Stimulated activated naive B cell treated with anti-CD40 and anti-IgM and Interleukin-4, amounts not matched to agents 10 μg/mL and 1 μg/mL and 100 μg/mL, for 72 hours (primary cell): ENCODE measurements at regions not wholly inside any gene's neighbourhood (a gene's known extent, or its start where the extent isn't known, plus 50 kb on each side); places are given as distances from the start of the nearest gene placed in this dataset.
"Not testable (repeated sequence)": the region's sequence is repeated elsewhere in the genome, so short reads cannot be mapped to it uniquely, and the experiment has no call there.

Experiments used
- ATAC-seq, 2 donors: fragments of 150-1000 bp; cut with Tn5 transposase; replicated peaks; 2 replicates each; pipeline ENCODE4 v1.10.0; 2021; ENCODE audit warnings: moderate library complexity in 1 of 2
- DNase-seq: peaks from one replicate; pipeline ENCODE4 v3.0.0; 2021
- H3K27ac Mint-ChIP-seq: one replicate; pipeline ENCODE4 v1.8.0; 2022; ENCODE audit warnings: mild to moderate bottlenecking, mixed read lengths
- H3K27me3 Mint-ChIP-seq, 2 donors: one replicate each; pipeline ENCODE4 v1.8.0; 2022; ENCODE audit warnings: mixed read lengths in 2 of 2
- H3K36me3 Mint-ChIP-seq, 2 donors: one replicate each; pipeline ENCODE4 v1.8.0; 2022; ENCODE audit warnings: mixed read lengths in 2 of 2, mild to moderate bottlenecking in 1 of 2
- H3K4me1 Mint-ChIP-seq, 2 donors: one replicate each; pipeline ENCODE4 v1.8.0; 2022; ENCODE audit warnings: mixed read lengths in 2 of 2, mild to moderate bottlenecking in 1 of 2
- H3K4me3 Mint-ChIP-seq, 2 donors: one replicate each; pipeline ENCODE4 v1.8.0; 2022; ENCODE audit warnings: mild to moderate bottlenecking in 2 of 2, mixed read lengths in 2 of 2, moderate library complexity in 1 of 2
- H3K9me3 Mint-ChIP-seq, 2 donors: one replicate each; pipeline ENCODE4 v1.8.0; 2022; ENCODE audit warnings: mixed read lengths in 2 of 2, mild to moderate bottlenecking in 1 of 2

DNA sequence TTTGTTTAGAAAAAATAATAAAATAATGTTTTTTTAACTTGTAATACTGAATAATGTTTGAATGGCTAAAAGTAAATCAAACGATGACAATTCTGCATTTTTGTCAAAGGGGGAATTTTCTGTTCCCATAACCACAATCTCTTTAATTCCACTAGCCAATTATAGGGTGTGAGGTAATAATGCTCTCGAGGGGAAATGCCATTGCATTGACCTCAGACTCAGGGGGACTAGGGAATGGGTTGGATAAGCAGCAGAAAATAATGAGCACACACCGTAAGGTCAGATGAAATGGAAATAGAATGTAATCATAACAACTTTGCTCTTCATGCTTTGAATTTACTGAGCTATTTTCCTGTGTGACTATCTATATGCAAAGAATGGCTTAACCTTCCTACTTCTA lies 584.7 kb downstream of the RFPL4B start:
- Mint-ChIP-seq H3K4me1 (no peaks in the 10 kb centered on the region), H3K36me3 (no peaks in the 10 kb centered on the region), H3K4me3 (no peak overlapping the region), H3K27ac (no peak overlapping the region), H3K27me3 (no peaks in the 10 kb centered on the region), H3K9me3 (no peaks in the 10 kb centered on the region)
- DNase-seq (no peak), ATAC-seq (no peak)

DNA sequence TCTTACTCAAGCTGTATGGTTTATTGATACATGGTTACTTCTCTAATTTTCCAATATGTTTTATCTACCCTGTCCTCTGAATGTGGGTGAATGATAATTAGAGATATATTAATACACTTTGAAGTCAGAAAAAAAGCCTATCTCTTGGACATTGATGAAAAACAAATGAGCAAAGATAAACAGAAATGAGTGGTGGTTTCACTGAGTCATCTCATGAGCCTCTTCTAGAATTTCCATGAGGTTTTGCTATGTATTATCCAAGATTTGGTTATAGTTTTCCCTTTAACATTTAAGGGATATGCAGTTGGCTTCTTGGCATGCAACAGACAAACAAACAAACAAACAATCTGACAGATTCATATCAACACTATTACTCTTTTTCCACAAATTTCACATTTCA lies 586.8 kb downstream of the RFPL4B start:
- Mint-ChIP-seq H3K27ac (no peak overlapping the region), H3K27me3 (no peaks in the 10 kb centered on the region), H3K36me3 (no peaks in the 10 kb centered on the region), H3K4me1 (no peaks in the 10 kb centered on the region), H3K4me3 (no peak overlapping the region), H3K9me3 (no peaks in the 10 kb centered on the region)
- no peak for ATAC-seq
- DNase-seq: no peak

GRCh38 chr6:112934433-112935327 lies 587.5 kb downstream of the RFPL4B start:
- Mint-ChIP-seq H3K27me3 (no peaks in the 10 kb centered on the region), H3K36me3 (no peaks in the 10 kb centered on the region), H3K27ac (no peak overlapping the region), H3K4me3 (no peak overlapping the region), H3K9me3 (no peaks in the 10 kb centered on the region), H3K4me1 (no peaks in the 10 kb centered on the region)
- DNase-seq (no peak), ATAC-seq (no peak)

DNA sequence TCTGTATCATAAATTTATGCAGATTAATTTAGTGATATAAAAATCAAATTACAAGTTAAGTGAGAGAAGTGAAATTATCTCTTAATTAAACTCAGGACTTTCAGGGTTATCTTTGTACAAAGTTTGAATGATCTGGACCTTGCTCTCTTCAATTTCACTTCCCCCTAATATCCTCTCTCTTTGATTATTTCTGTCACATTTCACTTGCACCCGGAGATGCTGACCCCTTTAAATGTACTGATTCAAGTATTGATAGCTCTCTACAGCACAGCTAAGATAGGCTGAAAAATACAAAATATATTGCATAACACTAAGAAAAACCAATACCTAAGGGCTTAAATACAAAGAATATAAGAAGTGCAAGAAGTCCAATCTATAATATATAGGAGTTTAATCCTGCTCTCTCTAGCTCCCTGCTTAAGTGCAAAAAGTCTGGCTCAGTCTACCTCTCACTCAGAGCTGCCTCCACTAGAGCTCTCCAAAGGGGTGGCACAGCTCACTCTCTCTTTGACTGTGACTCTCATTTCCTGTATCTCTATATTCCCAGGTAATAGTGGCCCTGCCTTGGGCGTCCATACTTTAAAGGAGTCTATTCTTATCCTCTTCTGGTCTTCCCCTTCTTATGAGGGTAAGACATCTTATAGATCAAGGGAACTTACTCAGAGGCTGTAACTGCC lies 588.4 kb downstream of the RFPL4B start:
- no peak overlapping the region for H3K4me3 Mint-ChIP-seq
- H3K4me1 Mint-ChIP-seq: no peaks in the 10 kb centered on the region
- ATAC-seq (peak; percentile 38 to 57), DNase-seq (no peak)
- no peaks in the 10 kb centered on the region for H3K27me3 Mint-ChIP-seq
- no peaks in the 10 kb centered on the region for H3K9me3 Mint-ChIP-seq
- no peaks in the 10 kb centered on the region for H3K36me3 Mint-ChIP-seq
- H3K27ac Mint-ChIP-seq: no peak overlapping the region

- DNase-seq (no peak), ATAC-seq (no peak)
- H3K9me3 Mint-ChIP-seq: no peaks in the 10 kb centered on the region
- no peaks in the 10 kb centered on the region for H3K36me3 Mint-ChIP-seq
- H3K4me1 Mint-ChIP-seq: no peaks in the 10 kb centered on the region
- H3K27me3 Mint-ChIP-seq: no peaks in the 10 kb centered on the region
- H3K4me3 Mint-ChIP-seq: no peak overlapping the region
- no peak overlapping the region for H3K27ac Mint-ChIP-seq
These were observed 588.9 kb downstream of the RFPL4B start for GRCh38 chr6:112936079-112936472.

- Mint-ChIP-seq H3K27ac (no peak overlapping the region), H3K4me1 (no peaks in the 10 kb centered on the region), H3K36me3 (no peaks in the 10 kb centered on the region), H3K9me3 (no peaks in the 10 kb centered on the region), H3K4me3 (no peak overlapping the region), H3K27me3 (no peaks in the 10 kb centered on the region)
- no peak for DNase-seq
- ATAC-seq: no peak
These were observed 589.4 kb downstream of the RFPL4B start for GRCh38 chr6:112936504-112936903.

GRCh38 chr6:112937690-112938089 lies 590.6 kb downstream of the RFPL4B start:
- not testable (repeated sequence) for DNase-seq, H3K4me3 Mint-ChIP-seq, H3K4me1 Mint-ChIP-seq, H3K27ac Mint-ChIP-seq, H3K36me3 Mint-ChIP-seq, H3K27me3 Mint-ChIP-seq, H3K9me3 Mint-ChIP-seq, ATAC-seq

- DNase-seq (no peak), ATAC-seq (no peak)
- H3K4me1 Mint-ChIP-seq: no peaks in the 10 kb centered on the region
- H3K4me3 Mint-ChIP-seq: no peak overlapping the region
- H3K27ac Mint-ChIP-seq: no peak overlapping the region
- no peaks in the 10 kb centered on the region for H3K36me3 Mint-ChIP-seq
- H3K27me3 Mint-ChIP-seq: no peaks in the 10 kb centered on the region
- no peaks in the 10 kb centered on the region for H3K9me3 Mint-ChIP-seq
These were observed 591.5 kb downstream of the RFPL4B start for GRCh38 chr6:112938650-112939049.

DNA sequence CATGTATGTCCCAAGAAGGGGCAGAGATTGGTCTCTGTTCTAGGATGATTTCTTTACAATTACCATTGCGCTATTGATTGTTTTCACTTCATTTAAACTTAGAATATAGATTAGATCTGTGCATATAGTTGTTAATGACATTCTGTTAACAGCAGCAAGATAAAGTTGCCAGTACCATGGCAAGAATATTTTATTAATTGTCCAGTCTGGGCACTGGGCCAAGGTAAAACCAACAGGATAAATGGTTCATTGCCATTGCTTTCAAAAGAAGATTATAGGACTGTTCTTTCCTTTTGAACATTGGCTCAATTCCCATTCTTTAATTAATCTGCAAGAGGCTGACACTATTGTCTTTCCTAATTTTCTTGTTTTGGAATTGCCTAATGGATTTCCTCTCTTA lies 592.4 kb downstream of the RFPL4B start:
- no peak overlapping the region for H3K4me3 Mint-ChIP-seq
- H3K9me3 Mint-ChIP-seq: no peaks in the 10 kb centered on the region
- H3K4me1 Mint-ChIP-seq: no peaks in the 10 kb centered on the region
- ATAC-seq: no peak
- no peak for DNase-seq
- H3K27ac Mint-ChIP-seq: no peak overlapping the region
- H3K27me3 Mint-ChIP-seq: no peaks in the 10 kb centered on the region
- no peaks in the 10 kb centered on the region for H3K36me3 Mint-ChIP-seq

DNA sequence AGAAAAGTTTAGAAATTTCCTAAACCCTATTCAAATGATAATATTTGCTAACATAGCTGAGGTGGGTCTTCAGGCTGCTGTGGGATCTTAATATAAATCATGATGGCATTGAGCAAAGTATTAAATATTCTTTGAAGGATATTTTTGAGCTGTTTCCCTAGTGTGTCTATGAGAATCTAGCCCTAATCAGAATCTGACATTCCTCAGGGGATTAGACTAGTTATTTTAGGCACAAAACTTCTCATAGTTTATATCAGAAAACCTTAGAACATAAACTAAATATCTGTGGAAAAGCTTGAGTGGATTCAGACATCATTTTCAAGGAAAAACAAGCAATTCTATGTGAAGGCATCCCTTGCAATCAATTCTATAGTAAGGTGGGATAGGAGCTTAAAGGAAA lies 594.5 kb downstream of the RFPL4B start:
- DNase-seq (no peak), ATAC-seq (no peak)
- Mint-ChIP-seq H3K27ac (no peak overlapping the region), H3K36me3 (no peaks in the 10 kb centered on the region), H3K27me3 (no peaks in the 10 kb centered on the region), H3K9me3 (no peaks in the 10 kb centered on the region), H3K4me1 (no peaks in the 10 kb centered on the region), H3K4me3 (no peak overlapping the region)

DNA sequence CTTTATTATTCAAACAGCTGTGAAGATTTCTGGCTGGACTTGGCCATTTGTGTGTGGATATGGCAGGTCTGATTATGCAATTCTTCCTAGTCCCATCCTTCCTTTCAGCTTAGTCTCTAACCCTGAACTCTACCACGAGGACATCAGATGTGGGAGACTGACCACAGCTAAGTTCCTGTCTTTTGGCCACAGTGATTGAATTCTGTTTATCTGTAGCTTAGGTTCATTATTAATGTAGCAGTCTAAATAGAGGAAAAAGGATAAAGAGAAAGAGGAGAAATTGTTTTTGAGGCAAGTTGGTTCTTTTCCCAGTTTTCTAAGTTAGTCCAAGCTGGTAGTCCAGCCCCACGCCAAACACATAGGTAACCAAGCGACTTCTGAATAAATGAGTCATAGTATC lies 598.9 kb downstream of the RFPL4B start:
- no peaks in the 10 kb centered on the region for H3K9me3 Mint-ChIP-seq
- no peaks in the 10 kb centered on the region for H3K27me3 Mint-ChIP-seq
- no peak for DNase-seq
- no peak for ATAC-seq
- H3K36me3 Mint-ChIP-seq: no peaks in the 10 kb centered on the region
- H3K27ac Mint-ChIP-seq: no peak overlapping the region
- H3K4me1 Mint-ChIP-seq: no peaks in the 10 kb centered on the region
- no peak overlapping the region for H3K4me3 Mint-ChIP-seq

- Mint-ChIP-seq H3K4me3 (no peak overlapping the region), H3K36me3 (no peaks in the 10 kb centered on the region), H3K9me3 (no peaks in the 10 kb centered on the region), H3K27ac (no peak overlapping the region), H3K4me1 (no peaks in the 10 kb centered on the region), H3K27me3 (no peaks in the 10 kb centered on the region)
- DNase-seq (no peak), ATAC-seq (no peak)
These were observed 600.4 kb downstream of the RFPL4B start for GRCh38 chr6:112947507-112947906.

GRCh38 chr6:112951829-112952228 lies 604.7 kb downstream of the RFPL4B start:
- ATAC-seq: no peak
- DNase-seq: no peak
- Mint-ChIP-seq H3K4me3 (no peak overlapping the region), H3K9me3 (no peaks in the 10 kb centered on the region), H3K4me1 (no peaks in the 10 kb centered on the region), H3K27ac (no peak overlapping the region), H3K27me3 (no peaks in the 10 kb centered on the region), H3K36me3 (no peaks in the 10 kb centered on the region)

DNA sequence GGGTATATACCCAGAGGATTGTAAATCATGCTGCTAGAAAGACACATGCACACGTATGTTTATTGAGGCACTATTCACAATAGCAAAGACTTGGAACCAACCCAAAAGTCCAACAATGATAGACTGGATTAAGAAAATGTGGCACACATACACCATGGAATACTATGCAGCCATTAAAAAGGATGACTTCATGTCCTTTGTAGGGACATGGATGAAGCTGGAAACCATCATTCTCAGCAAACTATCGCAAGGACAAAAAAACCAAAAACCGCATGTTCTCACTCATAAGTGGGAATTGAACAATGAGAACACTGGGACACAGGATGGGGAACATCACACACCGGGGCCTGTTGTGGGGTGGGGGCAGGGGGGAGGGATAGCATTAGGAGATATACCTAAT lies 608.6 kb downstream of the RFPL4B start:
- not testable (repeated sequence) for H3K9me3 Mint-ChIP-seq, H3K4me3 Mint-ChIP-seq, DNase-seq, H3K27me3 Mint-ChIP-seq, H3K27ac Mint-ChIP-seq, H3K36me3 Mint-ChIP-seq, H3K4me1 Mint-ChIP-seq, ATAC-seq
